Fibroblast of pulmonary artery (primary cell): ENCODE measurements at regions not wholly inside any gene's neighbourhood (a gene's known extent, or its start where the extent isn't known, plus 50 kb on each side); places are given as distances from the start of the nearest gene placed in this dataset.

Experiments used
- DNase-seq: peaks from one replicate; pipeline ENCODE4 v3.0.0-alpha.2; 2010; ENCODE audit warnings: low read depth
- H3K4me3 ChIP-seq: replicated peaks from 2 replicates; pipeline ENCODE4 v1.5.1; 2011; ENCODE audit warnings: low read depth, mild to moderate bottlenecking, control low read depth, low read length, moderate library complexity
- CTCF ChIP-seq: IDR thresholded peaks from 2 replicates; pipeline ENCODE4 v1.5.1; 2011; ENCODE audit warnings: mild to moderate bottlenecking, control low read depth, low read length, inconsistent platforms; ENCODE audit errors: missing control alignments

- DNase-seq: no peak
- no peak for TF ChIP-seq CTCF
Measured at GRCh38 chr6:14573703-14574290, 456.2 kb downstream of the CD83 start.

GRCh38 chr6:14575961-14576360, 458.4 kb downstream of the CD83 start:
- DNase-seq: no peak
- H3K4me3 ChIP-seq: no peak overlapping the region
- TF ChIP-seq CTCF: no peak

More at GRCh38 chr6:14573703-14574290, 456.2 kb downstream of the CD83 start:
- no peak overlapping the region for H3K4me3 ChIP-seq

GRCh38 chr6:14578994-14579393, 461.4 kb downstream of the CD83 start:
- no peak for TF ChIP-seq CTCF
- H3K4me3 ChIP-seq: no peak overlapping the region
- DNase-seq: no peak

DNA sequence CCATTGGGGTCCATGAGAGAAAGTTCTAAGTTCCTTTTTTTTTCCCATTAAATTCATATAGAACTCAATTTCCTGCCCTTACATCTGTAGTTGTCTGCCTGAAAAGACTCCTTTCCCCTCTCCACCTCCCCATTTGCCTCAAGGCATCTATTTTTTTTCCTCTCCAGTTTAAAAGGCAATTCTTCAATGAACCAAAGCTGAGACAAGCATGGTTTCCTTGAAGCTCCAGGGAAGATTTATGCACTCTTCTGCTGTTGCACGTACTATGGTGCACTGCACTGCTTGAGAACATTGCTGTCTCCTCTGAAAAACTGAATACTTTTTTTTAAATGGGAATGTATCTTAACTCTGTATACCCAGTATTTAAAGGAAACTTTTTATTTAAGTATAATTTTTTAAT, 465.2 kb downstream of the CD83 start:
- DNase-seq: no peak
- TF ChIP-seq CTCF: no peak
- H3K4me3 ChIP-seq: no peak overlapping the region

GRCh38 chr6:14583826-14584225, 466.3 kb downstream of the CD83 start:
- H3K4me3 ChIP-seq: no peak overlapping the region
- TF ChIP-seq CTCF: no peak
- no peak for DNase-seq

- peak; percentile 8 for DNase-seq
- TF ChIP-seq CTCF: no peak
- H3K4me3 ChIP-seq: no peak overlapping the region
Measured at GRCh38 chr6:14584450-14584849, 466.9 kb downstream of the CD83 start.

DNA sequence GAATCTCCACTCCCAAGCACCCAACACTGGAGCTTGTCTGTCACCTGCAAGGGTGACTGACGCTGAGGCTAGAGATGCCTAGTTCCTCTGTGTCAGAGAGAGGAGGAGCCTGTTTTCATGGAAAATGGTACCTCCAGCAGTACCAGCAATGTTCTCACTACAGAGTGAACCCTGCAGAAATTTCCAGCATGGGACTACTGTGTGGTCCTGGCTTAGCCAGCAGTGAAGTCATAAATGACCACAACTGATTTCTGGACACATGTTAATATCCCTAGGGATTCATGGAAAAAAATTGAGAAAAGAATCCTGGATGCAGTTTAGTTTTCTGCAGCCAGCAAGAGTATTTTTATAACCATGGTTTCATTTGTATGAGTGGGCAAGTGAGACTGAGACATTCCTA, 468.1 kb downstream of the CD83 start:
- no peak overlapping the region for H3K4me3 ChIP-seq
- no peak for TF ChIP-seq CTCF
- DNase-seq: no peak
